ENCODE measurements at regions not wholly inside any gene's neighbourhood (a gene's known extent, or its start where the extent isn't known, plus 50 kb on each side); places are given as distances from the start of the nearest gene placed in this dataset.
"Not testable (repeated sequence)": the region's sequence is repeated elsewhere in the genome, so short reads cannot be mapped to it uniquely, and the experiment has no call there.

- H3K36me3 ChIP-seq (replicated peaks in 1 of 2; ENCODE audit: insufficient read depth in 1 of 2, low read depth in 2 of 2) = no peaks in the 10 kb centered on the region
- H3K4me3 ChIP-seq = no peak overlapping the region
- H3K27me3 ChIP-seq = no peaks in the 10 kb centered on the region
- H3K4me1 ChIP-seq = no peaks in the 10 kb centered on the region
- intact Hi-C loops (cut with DNase I) = no loop called here
- TF ChIP-seq POLR2A (IDR thresholded peaks at IDR 0.05) (no peak), CTCF (IDR thresholded peaks at IDR 0.05) (no peak)
- H3K27ac ChIP-seq = no peak overlapping the region
- DNase-seq = no peak
- WGBS, 2 donors = 41 to 47% methylated on average over 5 to 6 of the region's 6 CpGs
- no peak for ATAC-seq
- H3K9me3 ChIP-seq = no peaks in the 10 kb centered on the region
Measured at GRCh38 chr14:105745433-105746123, 219.2 kb downstream of the TMEM121 start.

DNA sequence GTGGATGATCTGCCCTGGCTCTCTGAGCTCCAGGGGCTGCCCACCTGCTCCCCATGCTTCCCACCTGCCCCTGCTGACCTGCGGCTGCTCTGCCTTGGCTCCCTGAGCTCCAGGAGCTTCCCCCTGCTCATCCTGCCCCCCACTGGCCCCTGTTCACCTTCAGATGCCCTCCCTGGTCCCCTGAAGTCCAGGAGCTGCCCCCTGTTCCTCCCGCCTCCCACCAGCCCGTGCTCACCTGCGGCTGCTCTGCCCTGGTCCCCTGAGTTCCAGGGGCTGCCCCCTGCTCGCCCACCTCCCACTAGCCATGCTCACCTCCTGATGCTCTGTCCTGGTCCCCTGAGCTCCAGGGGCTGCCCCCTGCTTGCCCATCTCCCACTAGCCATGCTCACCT, 219.7 kb downstream of the TMEM121 start:
- H3K4me3 ChIP-seq = no peak overlapping the region
- H3K4me1 ChIP-seq = no peaks in the 10 kb centered on the region
- H3K27ac ChIP-seq = no peak overlapping the region
- 46 to 54% methylated on average over 5 of the region's 5 CpGs for WGBS, 2 donors
- H3K36me3 ChIP-seq (replicated peaks in 1 of 2; ENCODE audit: insufficient read depth in 1 of 2, low read depth in 2 of 2) = no peaks in the 10 kb centered on the region
- no peaks in the 10 kb centered on the region for H3K9me3 ChIP-seq
- DNase-seq (no peak), ATAC-seq (no peak)
- no peak for TF ChIP-seq POLR2A (IDR thresholded peaks at IDR 0.05)
- TF ChIP-seq CTCF (IDR thresholded peaks at IDR 0.05) = no peak
- no peaks in the 10 kb centered on the region for H3K27me3 ChIP-seq
- intact Hi-C loops (cut with DNase I) = no loop called here

- DNase-seq; intact Hi-C loops (cut with DNase I); ATAC-seq; H3K9me3 ChIP-seq; H3K4me3 ChIP-seq; H3K27ac ChIP-seq; H3K27me3 ChIP-seq; H3K36me3 ChIP-seq (replicated peaks in 1 of 2; ENCODE audit: insufficient read depth in 1 of 2, low read depth in 2 of 2); H3K4me1 ChIP-seq: not testable (repeated sequence)
- 52 to 62% methylated on average over 11 to 14 of the region's 16 CpGs for WGBS, 2 donors
Measured at GRCh38 chr14:105746800-105747502, 220.6 kb downstream of the TMEM121 start.

- 56 to 60% methylated on average over 14 to 25 of the region's 31 CpGs for WGBS, 2 donors
- ATAC-seq; H3K4me1 ChIP-seq; H3K27me3 ChIP-seq; H3K9me3 ChIP-seq; DNase-seq; intact Hi-C loops (cut with DNase I); H3K4me3 ChIP-seq; H3K36me3 ChIP-seq (replicated peaks in 1 of 2; ENCODE audit: insufficient read depth in 1 of 2, low read depth in 2 of 2): not testable (repeated sequence)
- peak overlapping the region in 1 of 4 donors; percentile 34 for H3K27ac ChIP-seq
Measured at GRCh38 chr14:105747503-105748203, 221.3 kb downstream of the TMEM121 start.

GRCh38 chr14:105748204-105748578, 221.8 kb downstream of the TMEM121 start:
- intact Hi-C loops (cut with DNase I) = no loop called here
- WGBS, 2 donors = 30 to 33% methylated on average over 3 to 5 of the region's 5 CpGs
- ATAC-seq (peak; percentile 60), DNase-seq (peak in 2 of 4 donors; percentile 25 to 52)
- TF ChIP-seq POLR2A (IDR thresholded peaks at IDR 0.05) (no peak), CTCF (IDR thresholded peaks at IDR 0.05) (no peak)
- Histone ChIP-seq H3K36me3 (replicated peaks in 1 of 2; ENCODE audit: insufficient read depth in 1 of 2, low read depth in 2 of 2) (no peaks in the 10 kb centered on the region), H3K27ac (peak overlapping the region in 1 of 4 donors; percentile 34), H3K9me3 (no peaks in the 10 kb centered on the region), H3K4me3 (no peak overlapping the region), H3K4me1 (no peaks in the 10 kb centered on the region), H3K27me3 (no peaks in the 10 kb centered on the region)

DNA sequence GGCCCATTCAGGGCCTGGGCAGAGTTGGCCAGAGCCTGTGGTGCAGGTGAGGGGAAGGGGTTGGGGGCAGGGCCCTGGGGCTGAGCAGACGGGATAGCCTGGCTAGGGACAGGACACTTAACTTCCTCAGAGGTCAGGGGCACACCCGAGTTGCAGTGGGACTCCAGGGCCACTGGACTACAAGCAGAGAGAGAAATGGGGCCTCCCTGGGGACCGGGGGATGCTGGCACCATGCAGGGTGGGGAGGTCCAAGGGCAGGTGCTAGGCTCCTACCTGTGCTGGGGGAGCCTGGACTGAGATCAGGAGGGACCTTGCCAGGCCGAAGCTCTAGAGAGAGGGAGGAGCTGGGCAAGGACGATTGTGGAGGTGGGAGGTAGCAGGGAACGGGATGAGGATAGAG, 222.3 kb downstream of the TMEM121 start:
- ATAC-seq; H3K27ac ChIP-seq; intact Hi-C loops (cut with DNase I); H3K36me3 ChIP-seq (replicated peaks in 1 of 2; ENCODE audit: insufficient read depth in 1 of 2, low read depth in 2 of 2); H3K4me3 ChIP-seq; H3K4me1 ChIP-seq; DNase-seq; H3K27me3 ChIP-seq; H3K9me3 ChIP-seq: not testable (repeated sequence)
- 38 to 50% methylated on average over 6 of the region's 6 CpGs for WGBS, 2 donors

DNA sequence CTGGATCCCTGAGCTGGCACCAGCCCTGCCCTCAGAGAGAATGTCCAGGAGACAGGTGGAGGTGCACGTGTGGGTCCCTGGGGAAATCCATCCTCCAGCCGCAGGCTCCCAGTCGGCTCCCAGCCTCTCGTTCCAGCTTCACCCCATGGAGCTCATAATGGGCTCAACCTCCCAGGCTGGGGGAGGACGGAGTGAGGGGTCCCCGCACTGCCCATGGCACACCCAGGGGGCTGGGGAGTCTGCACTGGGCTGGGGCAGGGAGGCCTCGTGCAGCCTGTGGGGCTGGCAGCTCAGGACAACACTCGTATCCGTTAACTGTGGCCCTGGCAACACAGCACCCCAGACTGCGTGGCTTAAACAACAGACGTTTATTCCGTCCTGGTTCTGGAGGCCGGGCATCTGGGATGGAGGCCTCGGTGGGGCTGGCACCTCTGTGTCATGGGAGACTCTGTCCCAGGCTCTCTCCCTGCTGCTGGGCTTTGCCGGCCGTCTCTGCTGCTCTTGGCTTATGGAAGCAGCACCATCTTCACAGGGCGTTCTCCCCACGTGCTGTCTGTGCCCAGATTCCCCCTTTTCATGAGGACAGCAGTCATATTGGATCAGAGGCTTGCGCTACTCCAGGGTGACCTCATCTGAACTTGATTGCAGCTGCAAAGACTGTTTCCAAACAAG, 223.6 kb downstream of the TMEM121 start:
- H3K9me3 ChIP-seq; H3K4me1 ChIP-seq; intact Hi-C loops (cut with DNase I); H3K4me3 ChIP-seq; DNase-seq; H3K27me3 ChIP-seq; H3K36me3 ChIP-seq (replicated peaks in 1 of 2; ENCODE audit: insufficient read depth in 1 of 2, low read depth in 2 of 2); ATAC-seq; H3K27ac ChIP-seq: not testable (repeated sequence)
- 53 to 68% methylated on average over 3 to 5 of the region's 19 CpGs for WGBS, 2 donors

DNA sequence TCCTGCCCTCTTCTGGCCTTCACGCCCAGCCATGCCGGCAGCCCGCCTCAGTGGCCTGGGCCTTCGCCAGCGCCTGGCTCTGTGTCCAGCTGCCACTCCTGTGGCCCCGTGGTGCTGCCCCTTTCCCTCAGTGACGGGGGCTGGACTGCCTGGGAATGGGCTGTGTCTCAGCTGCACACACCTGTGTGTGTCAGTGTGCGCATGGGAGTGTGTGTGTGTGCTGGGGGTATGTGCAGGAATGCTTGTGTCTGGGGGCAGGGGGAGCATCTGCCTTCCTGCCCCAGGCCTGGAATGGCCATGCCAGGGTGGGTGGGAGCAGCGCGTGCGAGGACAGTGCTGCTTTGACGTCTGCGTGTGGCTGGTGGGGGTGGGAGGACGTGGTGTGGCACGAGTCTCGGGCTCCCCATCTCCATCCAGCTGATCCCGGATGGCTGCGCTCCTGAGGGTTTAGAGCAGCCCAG, 224.9 kb downstream of the TMEM121 start:
- WGBS, 2 donors = 74 to 78% methylated on average over 10 to 17 of the region's 18 CpGs
- ATAC-seq; H3K9me3 ChIP-seq; H3K4me1 ChIP-seq; intact Hi-C loops (cut with DNase I); H3K36me3 ChIP-seq (replicated peaks in 1 of 2; ENCODE audit: insufficient read depth in 1 of 2, low read depth in 2 of 2); H3K27me3 ChIP-seq; DNase-seq; H3K4me3 ChIP-seq; H3K27ac ChIP-seq: not testable (repeated sequence)

Measured in body of pancreas (tissue), 4 donors.